ENCODE measurements at regions not wholly inside any gene's neighbourhood (a gene's known extent, or its start where the extent isn't known, plus 50 kb on each side); places are given as distances from the start of the nearest gene placed in this dataset.
"Not testable (repeated sequence)": the region's sequence is repeated elsewhere in the genome, so short reads cannot be mapped to it uniquely, and the experiment has no call there.

- Histone ChIP-seq H3K27me3 (ENCODE audit: control insufficient read depth, insufficient read depth, low read length) (no peaks in the 10 kb centered on the region), H3K36me3 (ENCODE audit: control insufficient read depth, insufficient read depth, low read length) (no peaks in the 10 kb centered on the region), H3K4me3 (ENCODE audit: low read depth, low read length) (no peak overlapping the region)
- FAIRE-seq (no peak), DNase-seq (ENCODE audit: low read depth) (peak; percentile 17)
- TF ChIP-seq, protein P1, sequence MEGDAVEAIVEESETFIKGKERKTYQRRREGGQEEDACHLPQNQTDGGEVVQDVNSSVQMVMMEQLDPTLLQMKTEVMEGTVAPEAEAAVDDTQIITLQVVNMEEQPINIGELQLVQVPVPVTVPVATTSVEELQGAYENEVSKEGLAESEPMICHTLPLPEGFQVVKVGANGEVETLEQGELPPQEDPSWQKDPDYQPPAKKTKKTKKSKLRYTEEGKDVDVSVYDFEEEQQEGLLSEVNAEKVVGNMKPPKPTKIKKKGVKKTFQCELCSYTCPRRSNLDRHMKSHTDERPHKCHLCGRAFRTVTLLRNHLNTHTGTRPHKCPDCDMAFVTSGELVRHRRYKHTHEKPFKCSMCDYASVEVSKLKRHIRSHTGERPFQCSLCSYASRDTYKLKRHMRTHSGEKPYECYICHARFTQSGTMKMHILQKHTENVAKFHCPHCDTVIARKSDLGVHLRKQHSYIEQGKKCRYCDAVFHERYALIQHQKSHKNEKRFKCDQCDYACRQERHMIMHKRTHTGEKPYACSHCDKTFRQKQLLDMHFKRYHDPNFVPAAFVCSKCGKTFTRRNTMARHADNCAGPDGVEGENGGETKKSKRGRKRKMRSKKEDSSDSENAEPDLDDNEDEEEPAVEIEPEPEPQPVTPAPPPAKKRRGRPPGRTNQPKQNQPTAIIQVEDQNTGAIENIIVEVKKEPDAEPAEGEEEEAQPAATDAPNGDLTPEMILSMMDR (IDR thresholded peaks at IDR 0.05; ENCODE audit: insufficient read depth, low read length, severe bottlenecking), result peak; percentile 62
Measured at GRCh38 chr2:16218625-16219024, 278.3 kb downstream of the MYCN start.

- no peak for FAIRE-seq
- TF ChIP-seq, protein P1 (IDR thresholded peaks at IDR 0.05; ENCODE audit: insufficient read depth, low read length, severe bottlenecking), result no peak
- Histone ChIP-seq H3K27me3 (ENCODE audit: control insufficient read depth, insufficient read depth, low read length) (no peaks in the 10 kb centered on the region), H3K4me3 (ENCODE audit: low read depth, low read length) (no peak overlapping the region), H3K36me3 (ENCODE audit: control insufficient read depth, insufficient read depth, low read length) (no peaks in the 10 kb centered on the region)
- no peak for DNase-seq (ENCODE audit: low read depth)
Measured at GRCh38 chr2:16218161-16218560, 277.8 kb downstream of the MYCN start.

GRCh38 chr2:16217741-16218140 is 277.4 kb downstream of the MYCN start:
- not testable (repeated sequence) for FAIRE-seq; H3K4me3 ChIP-seq (ENCODE audit: low read depth, low read length); H3K27me3 ChIP-seq (ENCODE audit: control insufficient read depth, insufficient read depth, low read length); H3K36me3 ChIP-seq (ENCODE audit: control insufficient read depth, insufficient read depth, low read length); DNase-seq (ENCODE audit: low read depth)

GRCh38 chr2:16217291-16217690 is 276.9 kb downstream of the MYCN start:
- Histone ChIP-seq H3K4me3 (ENCODE audit: low read depth, low read length) (no peak overlapping the region), H3K36me3 (ENCODE audit: control insufficient read depth, insufficient read depth, low read length) (no peaks in the 10 kb centered on the region), H3K27me3 (ENCODE audit: control insufficient read depth, insufficient read depth, low read length) (no peaks in the 10 kb centered on the region)
- DNase-seq (ENCODE audit: low read depth) (no peak), FAIRE-seq (no peak)
- TF ChIP-seq, protein P1 (IDR thresholded peaks at IDR 0.05; ENCODE audit: insufficient read depth, low read length, severe bottlenecking), result no peak

DNA sequence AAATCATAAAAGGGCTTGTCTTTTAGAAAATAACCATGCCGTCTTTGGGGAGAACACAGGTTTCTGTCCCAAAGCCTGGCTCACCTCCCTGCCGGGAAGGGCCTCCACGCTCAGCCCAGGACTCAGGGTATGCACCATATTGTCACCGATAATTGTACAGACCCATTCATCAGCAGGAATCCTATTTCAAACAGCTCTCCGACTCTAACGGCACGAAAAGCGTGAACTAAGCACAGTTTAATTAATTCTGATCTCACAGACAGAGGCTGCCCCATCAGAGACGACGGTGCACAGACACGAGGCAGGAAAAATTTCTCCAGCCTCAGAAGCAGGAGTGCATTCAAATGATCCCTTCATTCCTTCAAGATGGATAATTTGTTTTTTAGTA is 276.2 kb downstream of the MYCN start:
- H3K4me3 ChIP-seq (ENCODE audit: low read depth, low read length), result no peak overlapping the region
- H3K36me3 ChIP-seq (ENCODE audit: control insufficient read depth, insufficient read depth, low read length), result no peaks in the 10 kb centered on the region
- no peak for FAIRE-seq
- no peaks in the 10 kb centered on the region for H3K27me3 ChIP-seq (ENCODE audit: control insufficient read depth, insufficient read depth, low read length)
- TF ChIP-seq, protein P1 (IDR thresholded peaks at IDR 0.05; ENCODE audit: insufficient read depth, low read length, severe bottlenecking), result no peak
- DNase-seq (ENCODE audit: low read depth), result no peak

GRCh38 chr2:16215902-16216557 is 275.7 kb downstream of the MYCN start:
- Histone ChIP-seq H3K4me3 (ENCODE audit: low read depth, low read length) (no peak overlapping the region), H3K36me3 (ENCODE audit: control insufficient read depth, insufficient read depth, low read length) (no peaks in the 10 kb centered on the region), H3K27me3 (ENCODE audit: control insufficient read depth, insufficient read depth, low read length) (no peaks in the 10 kb centered on the region)
- FAIRE-seq (no peak), DNase-seq (ENCODE audit: low read depth) (no peak)
- TF ChIP-seq, protein P1 (IDR thresholded peaks at IDR 0.05; ENCODE audit: insufficient read depth, low read length, severe bottlenecking), result no peak
